Suprapubic skin (tissue), 4 donors: ENCODE measurements at regions not wholly inside any gene's neighbourhood (a gene's known extent, or its start where the extent isn't known, plus 50 kb on each side); places are given as distances from the start of the nearest gene placed in this dataset.

ENCODE experiments used
- POLR2A ChIP-seq, 2 donors: fragments of 450-650 bp; IDR thresholded peaks; one replicate each; pipeline ENCODE4 v1.6.1; 2017; ENCODE audit warnings: antibody characterized with exemption in 2 of 2, mild to moderate bottlenecking in 2 of 2, moderate library complexity in 2 of 2
- POLR2AphosphoS5 ChIP-seq, 3 donors: sonication (generic); formaldehyde crosslinking; IDR thresholded peaks; one replicate each; pipeline ENCODE4 v1.6.1; 2017; ENCODE audit warnings: antibody characterized with exemption in 3 of 3

GRCh38 chr9:16043756-16044578, 491.1 kb downstream of the CCDC171 start:
- TF ChIP-seq POLR2A (IDR thresholded peaks at IDR 0.05) (no peak), POLR2AphosphoS5 (IDR thresholded peaks at IDR 0.05) (no peak)
